Ovary (tissue), 3 donors: ENCODE measurements at regions not wholly inside any gene's neighbourhood (a gene's known extent, or its start where the extent isn't known, plus 50 kb on each side); places are given as distances from the start of the nearest gene placed in this dataset.

Experiments
- CTCF ChIP-seq, 3 donors: fragments of 450-650 bp in 2 of 3; fragments of 200-600 bp in 1 of 3; IDR thresholded peaks; one replicate each; pipeline versions ENCODE4 v1.5.1 to v1.8.0; 2016 to 2022; ENCODE audit warnings: antibody characterized with exemption in 3 of 3, mild to moderate bottlenecking in 1 of 3
- EP300 ChIP-seq: sonication (generic); formaldehyde crosslinking; IDR thresholded peaks from one replicate; pipeline ENCODE4 v1.6.1; 2017; ENCODE audit warnings: antibody characterized with exemption
- POLR2A ChIP-seq: fragments of 450-650 bp; IDR thresholded peaks from one replicate; pipeline ENCODE4 v1.6.1; 2017; ENCODE audit warnings: antibody characterized with exemption, mild to moderate bottlenecking, moderate library complexity
- donor health status: DM: no; HTN: no; CAD: no.

GRCh38 chr12:46452776-46453175 is 80.2 kb upstream of the SLC38A2 start:
- TF ChIP-seq CTCF (IDR thresholded peaks at IDR 0.05) (no peak), POLR2A (no peak), EP300 (no peak)
